WTC11 (cell line): ENCODE measurements at regions not wholly inside any gene's neighbourhood (a gene's known extent, or its start where the extent isn't known, plus 50 kb on each side); places are given as distances from the start of the nearest gene placed in this dataset.
A peak's percentile ranks its signal among the peaks of the same experiment; 100 is the strongest.

Source experiments
- ATAC-seq: fragments of 200-7000 bp; cut with Tn5 transposase; 2 replicates; pipeline ENCODE4 v1.10.0; 2021; ENCODE audit warnings: mild to moderate bottlenecking, moderate library complexity
- CTCF ChIA-PET: fragments of 300-600 bp; sonication (Branson Sonifier 250); formaldehyde crosslinking; loops from one replicate; lab custom pipeline; 2021; ENCODE audit warnings: antibody characterized with exemption; lab: Charles Lee
- POLR2A ChIA-PET: fragments of 350-600 bp; sonication (Branson Sonifier 250); formaldehyde crosslinking; loops from one replicate; lab custom pipeline; 2021; ENCODE audit warnings: antibody characterized with exemption; lab: Charles Lee
- DNase-seq: peaks from one replicate; pipeline ENCODE4 v3.0.0; 2021; ENCODE audit warnings: low spot score
- H3K27ac Mint-ChIP-seq: 2 replicates; pipeline ENCODE4 v1.8.0; 2021; ENCODE audit warnings: mixed read lengths
- H3K27me3 Mint-ChIP-seq: 2 replicates; pipeline ENCODE4 v1.8.0; 2021; ENCODE audit warnings: low read depth, mild to moderate bottlenecking, moderate library complexity, mixed read lengths
- H3K36me3 Mint-ChIP-seq: 2 replicates; pipeline ENCODE4 v1.8.0; 2021; ENCODE audit warnings: mixed read lengths
- H3K4me1 Mint-ChIP-seq: 2 replicates; pipeline ENCODE4 v1.8.0; 2022; ENCODE audit warnings: mixed read lengths
- H3K4me3 Mint-ChIP-seq: 2 replicates; pipeline ENCODE4 v1.8.0; 2021; ENCODE audit warnings: mild to moderate bottlenecking, moderate library complexity, mixed read lengths
- H3K9me3 Mint-ChIP-seq: 2 replicates; pipeline ENCODE4 v1.8.0; 2021; ENCODE audit warnings: mixed read lengths
- AFF4 ChIP-seq: sonication (generic); formaldehyde crosslinking; IDR thresholded peaks from 2 replicates; pipeline ENCODE4 v1.8.1; 2023; ENCODE audit warnings: mild to moderate bottlenecking, missing genetic modification reagents, borderline replicate concordance
- AR ChIP-seq: fragments of 250-450 bp; sonication (Bioruptor Pico); IDR thresholded peaks from 2 replicates; pipeline ENCODE4 v1.9.0; 2021; ENCODE audit warnings: mild to moderate bottlenecking
- CBFB ChIP-seq: sonication (generic); formaldehyde crosslinking; IDR thresholded peaks from 2 replicates; pipeline ENCODE4 v1.8.1; 2022; ENCODE audit warnings: mild to moderate bottlenecking, low read depth, missing genetic modification reagents
- CREB1 ChIP-seq: sonication (generic); formaldehyde crosslinking; IDR thresholded peaks from 2 replicates; pipeline ENCODE4 v1.8.0; 2023; ENCODE audit warnings: mild to moderate bottlenecking, missing genetic modification reagents
- E2F1 ChIP-seq: sonication (generic); formaldehyde crosslinking; IDR thresholded peaks from 2 replicates; pipeline ENCODE4 v1.8.0; 2022; ENCODE audit warnings: mild to moderate bottlenecking, missing genetic modification reagents
- E2F5 ChIP-seq: sonication (generic); formaldehyde crosslinking; IDR thresholded peaks from 2 replicates; pipeline ENCODE4 v1.8.1; 2022; ENCODE audit warnings: mild to moderate bottlenecking, moderate library complexity, missing genetic modification reagents
- FOXJ3 ChIP-seq: sonication (generic); formaldehyde crosslinking; IDR thresholded peaks from 2 replicates; pipeline ENCODE4 v1.9.0; 2021; ENCODE audit warnings: missing genetic modification reagents, mild to moderate bottlenecking, borderline replicate concordance
- GABPB1 ChIP-seq: sonication (generic); formaldehyde crosslinking; IDR thresholded peaks from 2 replicates; pipeline ENCODE4 v1.8.1; 2023; ENCODE audit warnings: mild to moderate bottlenecking, missing genetic modification reagents
- GTF2I ChIP-seq: fragments of 250-450 bp; sonication (Bioruptor Pico); conservative IDR thresholded peaks from 2 replicates; pipeline ENCODE4 v1.4.0; 2021; ENCODE audit warnings: mild to moderate bottlenecking
- HMGXB4 ChIP-seq: sonication (generic); formaldehyde crosslinking; IDR thresholded peaks from 2 replicates; pipeline ENCODE4 v1.8.1; 2023; ENCODE audit warnings: mild to moderate bottlenecking, moderate library complexity, missing genetic modification reagents
- NFATC4 ChIP-seq: fragments of 250-450 bp; sonication (Bioruptor Pico); IDR thresholded peaks from 2 replicates; pipeline ENCODE4 v1.9.0; 2021; ENCODE audit warnings: mild to moderate bottlenecking
- NFYB ChIP-seq: sonication (generic); formaldehyde crosslinking; conservative IDR thresholded peaks from 2 replicates; pipeline ENCODE4 v1.8.0; 2022; ENCODE audit warnings: low read depth, missing genetic modification reagents
- PREB ChIP-seq: sonication (generic); formaldehyde crosslinking; IDR thresholded peaks from 2 replicates; pipeline ENCODE4 v1.8.1; 2022; ENCODE audit warnings: mild to moderate bottlenecking, missing genetic modification reagents, moderate library complexity, borderline replicate concordance
- SMAD3 ChIP-seq: sonication (generic); formaldehyde crosslinking; IDR thresholded peaks from 2 replicates; pipeline ENCODE4 v1.8.0; 2022; ENCODE audit warnings: missing genetic modification reagents, mild to moderate bottlenecking, borderline replicate concordance
- SOX15 ChIP-seq: fragments of 250-450 bp; sonication (Bioruptor Pico); IDR thresholded peaks from 2 replicates; pipeline ENCODE4 v1.9.0; 2021; ENCODE audit warnings: mild to moderate bottlenecking
- TEAD1 ChIP-seq: sonication (generic); formaldehyde crosslinking; IDR thresholded peaks from 2 replicates; pipeline ENCODE4 v1.8.0; 2022; ENCODE audit warnings: mild to moderate bottlenecking, missing genetic modification reagents
- ZMAT4 ChIP-seq: fragments of 250-450 bp; sonication (Bioruptor Pico); IDR thresholded peaks from 2 replicates; pipeline ENCODE4 v1.9.0; 2021; ENCODE audit warnings: mild to moderate bottlenecking
- ZNF232 ChIP-seq: sonication (generic); formaldehyde crosslinking; IDR thresholded peaks from 2 replicates; pipeline ENCODE4 v1.8.0; 2022; ENCODE audit warnings: mild to moderate bottlenecking, missing genetic modification reagents
- ZNF263 ChIP-seq: sonication (generic); formaldehyde crosslinking; IDR thresholded peaks from 2 replicates; pipeline ENCODE4 v1.8.1; 2022; ENCODE audit warnings: low read depth, mild to moderate bottlenecking, moderate library complexity, missing genetic modification reagents
- ZNF317 ChIP-seq: sonication (generic); formaldehyde crosslinking; IDR thresholded peaks from 2 replicates; pipeline ENCODE4 v1.8.1; 2023; ENCODE audit warnings: low read depth, mild to moderate bottlenecking, moderate library complexity, missing genetic modification reagents, borderline replicate concordance
- ZNF396 ChIP-seq: fragments of 250-450 bp; sonication (Bioruptor Pico); IDR thresholded peaks from 2 replicates; pipeline ENCODE4 v1.8.0; 2021; ENCODE audit warnings: mild to moderate bottlenecking, moderate library complexity, borderline replicate concordance
- ZNF423 ChIP-seq: fragments of 250-450 bp; sonication (Bioruptor Pico); IDR thresholded peaks from 2 replicates; pipeline ENCODE4 v2.1.2; 2022; ENCODE audit warnings: mild to moderate bottlenecking, moderate library complexity
- ZNF671 ChIP-seq: fragments of 250-450 bp; sonication (Bioruptor Pico); IDR thresholded peaks from 2 replicates; pipeline ENCODE4 v1.8.0; 2021; ENCODE audit warnings: mild to moderate bottlenecking

- H3K9me3 Mint-ChIP-seq, result peaks cover 8% of the 10 kb centered on the region; the same call in 1 of the 2 replicates
- POLR2A ChIA-PET, result interaction anchor here (1.0 kb wide), 1 partner anchor 216 kb away, joined by 3 read pairs; no protein-coding TSS in a partner anchor
- peak overlapping the region; percentile 33; the same call in 1 of the 2 replicates for H3K4me3 Mint-ChIP-seq
- H3K27ac Mint-ChIP-seq, result peak overlapping the region; percentile 57
- H3K36me3 Mint-ChIP-seq, result peaks cover 7% of the 10 kb centered on the region; the same call in 1 of the 2 replicates
- peak; percentile 86 for ATAC-seq
- no peak for DNase-seq
- CTCF ChIA-PET, result interaction anchor here (1.0 to 1.1 kb wide), 2 partner anchors 50 to 265 kb away, joined by 3 read pairs; no protein-coding TSS in a partner anchor
- peaks cover 43% of the 10 kb centered on the region for H3K4me1 Mint-ChIP-seq
- H3K27me3 Mint-ChIP-seq, result peaks cover 27% of the 10 kb centered on the region
- peak; percentile 89 for TF ChIP-seq TEAD1
- TF ChIP-seq FOXJ3 (CRISPR knock-in tag), result no peak
- no peak for TF ChIP-seq NFATC4
- no peak for TF ChIP-seq E2F1 (CRISPR knock-in tag)
- no peak for TF ChIP-seq ZNF232 (CRISPR knock-in tag)
- no peak for TF ChIP-seq AR (CRISPR knock-in tag)
- peak; percentile 85 for TF ChIP-seq ZNF423 (CRISPR knock-in tag)
- TF ChIP-seq GTF2I (CRISPR knock-in tag), result 0 out of 2 replicates have a peak, but pooled peaks have one; percentile 18
- no peak for TF ChIP-seq SOX15 (CRISPR knock-in tag)
- TF ChIP-seq ZNF396 (CRISPR knock-in tag), result no peak
- TF ChIP-seq ZNF317 (CRISPR knock-in tag), result no peak
- TF ChIP-seq ZMAT4 (CRISPR knock-in tag), result no peak
- peak; percentile 52; the same call in 1 of the 2 replicates for TF ChIP-seq ZNF263 (CRISPR knock-in tag)
- TF ChIP-seq SMAD3 (CRISPR knock-in tag), result no peak
- TF ChIP-seq PREB, result no peak
- no peak for TF ChIP-seq NFYB (CRISPR knock-in tag)
Measured at GRCh38 chr12:13799574-13799973, 181.8 kb downstream of the GRIN2B start.

GRCh38 chr12:13798162-13798561 lies 183.2 kb downstream of the GRIN2B start:
- DNase-seq, result no peak
- Mint-ChIP-seq H3K27me3 (peaks cover 23% of the 10 kb centered on the region), H3K4me3 (no peak overlapping the region), H3K27ac (no peak overlapping the region), H3K36me3 (peaks cover 7% of the 10 kb centered on the region; the same call in 1 of the 2 replicates), H3K9me3 (peaks cover 8% of the 10 kb centered on the region; the same call in 1 of the 2 replicates), H3K4me1 (peaks cover 43% of the 10 kb centered on the region)
- CTCF ChIA-PET, result no interaction called here
- ATAC-seq, result no peak
- POLR2A ChIA-PET, result no interaction called here
- TF ChIP-seq E2F5, result no peak
- TF ChIP-seq CREB1, result no peak
- no peak for TF ChIP-seq ZNF671 (CRISPR knock-in tag)
- TF ChIP-seq GABPB1 (CRISPR knock-in tag), result no peak
- no peak for TF ChIP-seq ZNF263 (CRISPR knock-in tag)
- TF ChIP-seq CBFB (CRISPR knock-in tag), result no peak
- TF ChIP-seq TEAD1, result no peak
- TF ChIP-seq AFF4 (CRISPR knock-in tag), result no peak
- no peak for TF ChIP-seq ZNF396 (CRISPR knock-in tag)
- TF ChIP-seq HMGXB4, result no peak
- no peak for TF ChIP-seq FOXJ3 (CRISPR knock-in tag)
